Heart left ventricle (tissue), 16 donors: ENCODE measurements at regions not wholly inside any gene's neighbourhood (a gene's known extent, or its start where the extent isn't known, plus 50 kb on each side); places are given as distances from the start of the nearest gene placed in this dataset.

ENCODE experiments used
- ATAC-seq, 4 donors: fragments of 200-7000 bp; cut with Tn5 transposase; one replicate each; pipeline ENCODE4 v1.9.1; 2020 to 2022; ENCODE audit warnings: moderate library complexity in 4 of 4, mild to moderate bottlenecking in 3 of 4, moderate number of reproducible peaks in 1 of 4
- DNase-seq, 5 donors: peaks; one replicate each; pipeline ENCODE4 v3.0.0-alpha.2; 2020
- H3K27ac ChIP-seq, 12 donors: fragments of 200-600 bp; sonication (generic) in 4 of 12; one replicate each; pipeline versions ENCODE4 v1.5.0 to v1.8.0; 2016 to 2022; ENCODE audit warnings: mild to moderate bottlenecking in 2 of 12
- H3K27me3 ChIP-seq, 9 donors: fragments of 200-600 bp; sonication (generic) in 2 of 9; one replicate each; pipeline versions ENCODE4 v1.5.1 to v1.8.0; 2016 to 2022; ENCODE audit warnings: mild to moderate bottlenecking in 3 of 9
- H3K36me3 ChIP-seq, 9 donors: fragments of 200-600 bp; sonication (generic) in 2 of 9; one replicate each; pipeline versions ENCODE4 v1.5.0 to v1.8.0; 2018 to 2022; ENCODE audit warnings: mild to moderate bottlenecking in 2 of 9
- H3K4me1 ChIP-seq, 12 donors: fragments of 200-600 bp; sonication (generic) in 4 of 12; one replicate each; pipeline versions ENCODE4 v1.5.0 to v1.8.0; 2016 to 2022; ENCODE audit warnings: mild to moderate bottlenecking in 3 of 12
- H3K4me3 ChIP-seq, 12 donors: fragments of 200-600 bp; sonication (generic) in 4 of 12; one replicate each; pipeline versions ENCODE4 v1.5.0 to v1.8.0; 2017 to 2022; ENCODE audit warnings: mild to moderate bottlenecking in 9 of 12, moderate library complexity in 4 of 12
- H3K9me3 ChIP-seq, 12 donors: fragments of 200-600 bp; sonication (generic) in 4 of 12; one replicate each; pipeline versions ENCODE4 v1.5.0 to v1.8.0; 2016 to 2022; ENCODE audit warnings: mild to moderate bottlenecking in 1 of 12
- CTCF ChIP-seq, 12 donors: fragments of 200-600 bp; sonication (generic) in 4 of 12; IDR thresholded peaks; one replicate each; pipeline versions ENCODE4 v1.5.0 to v1.8.0; 2018 to 2022; ENCODE audit warnings: antibody characterized with exemption in 12 of 12, mild to moderate bottlenecking in 5 of 12
- POLR2A ChIP-seq, 2 donors: fragments of 450-650 bp; IDR thresholded peaks; one replicate each; pipeline ENCODE4 v1.6.1; 2017; ENCODE audit warnings: antibody characterized with exemption in 2 of 2, mild to moderate bottlenecking in 2 of 2, moderate library complexity in 2 of 2
- WGBS, 4 donors: extraction: QIAGEN DNeasy Blood & Tissue Kit in 2 of 4; methylation state at CpG; one replicate each; pipeline versions ENCODE4 v1.1.5 to v1.1.7; 2013 to 2018; 5-methylcytosine and 5-hydroxymethylcytosine counted together
- intact Hi-C, 10 donors: fragments of 100-400 bp; cut with DNase I; formaldehyde crosslinking; loops; one replicate each; pipeline versions ENCODE4 v1.11.1 to v1.14.2; 2022
- donor health status: ischemic (EF 13 %, LVEDD 7.1; RV severe dilation, severe dysfunction).
- donor health status: healthy with polysubstance abuse.
- donor health status: DM: no; HTN: yes; CAD: no.
- donor health status: DM: no; HTN: no; CAD: no.
- donor health status: ischemic (EF 25% LVEDD 6.9; RV normal size, moderate dysfunction).
- donor health status: ischemic (EF 25% LVEDD 5.7; RV mildly dilated, moderate dysfunction).
- donor health status: healthy.
- donor health status: DM: yes; HTN: yes; CAD: no.
- donor health status: ischemic (EF 35%, LVEDD 5.7; RV mildly dilated, moderate dysfunction).
- donor health status: nonischemic (EF 11% LVEDD 7.7; RV severe dilation, severe dysfunction).
- donor health status: DM: yes; HTN: yes; CAD: no.
- donor health status: PGD.
- donor health status: ischemic (EF 29% LVEDD 5.4; RV normal size, mild dysfunction).
- donor health status: nonischemic (EF 23%, LVEDD 6.1; RV moderate dilation, normal function).

DNA sequence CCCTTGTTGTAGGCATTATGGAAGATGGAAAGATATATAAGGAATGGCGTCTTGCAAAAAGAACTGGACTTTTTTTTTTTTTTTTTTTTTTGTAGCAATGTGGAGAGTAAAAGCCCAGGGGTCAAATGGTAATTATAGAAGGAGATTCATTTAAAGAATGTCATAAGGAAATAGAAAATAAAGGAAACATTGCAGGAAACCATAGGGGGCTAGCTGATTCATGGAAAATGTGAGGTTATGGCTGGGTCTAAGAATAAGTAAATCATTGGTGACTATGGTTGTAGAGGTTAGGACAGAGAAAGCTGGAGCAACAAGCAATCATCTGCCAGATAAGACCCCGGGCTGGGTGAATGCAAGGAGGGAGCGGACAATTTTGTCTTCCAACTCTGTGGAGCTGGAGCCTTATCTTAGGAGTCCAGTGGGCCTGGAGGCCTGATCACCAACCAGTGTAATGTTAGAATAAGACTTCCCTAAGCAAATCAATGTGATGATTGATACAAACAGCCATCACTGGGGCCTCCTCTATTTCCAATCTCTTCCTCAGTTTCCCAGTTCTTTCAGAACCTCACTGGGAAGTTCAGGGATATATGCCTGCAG lies 201.2 kb upstream of the TNP1 start:
- 82 to 89% (median 87%) methylated on average over 3 of the region's 3 CpGs for WGBS, 4 donors
- no peaks in the 10 kb centered on the region for H3K36me3 ChIP-seq
- peaks cover 0 to 31% (median 8%) of the 10 kb centered on the region in 12 donors for H3K4me1 ChIP-seq
- no peaks in the 10 kb centered on the region for H3K27me3 ChIP-seq
- no peak overlapping the region for H3K27ac ChIP-seq
- ATAC-seq (no peak), DNase-seq (no peak)
- no peak overlapping the region for H3K4me3 ChIP-seq
- H3K9me3 ChIP-seq: no peaks in the 10 kb centered on the region
- intact Hi-C loops: loop anchor here in 4 of 10 donors (5.0 to 10.0 kb wide), 3 partner anchors 206 to 366 kb away; partner anchors contain the start of gene IGFBP5 (in 3 of the 4)
- TF ChIP-seq POLR2A (IDR thresholded peaks at IDR 0.05): no peak
- TF ChIP-seq CTCF (IDR thresholded peaks at IDR 0.05): no peak

GRCh38 chr2:217060516-217060915 lies 200.7 kb upstream of the TNP1 start:
- WGBS, 4 donors: 88 to 100% (median 98%) methylated on average over 2 of the region's 2 CpGs
- ATAC-seq (no peak), DNase-seq (no peak)
- peaks cover 0 to 31% (median 8%) of the 10 kb centered on the region in 12 donors for H3K4me1 ChIP-seq
- H3K27ac ChIP-seq: peak overlapping the region in 1 of 12 donors; percentile 43
- H3K27me3 ChIP-seq: no peaks in the 10 kb centered on the region
- intact Hi-C loops: loop anchor here in 4 of 10 donors (5.0 to 10.0 kb wide), 3 partner anchors 206 to 366 kb away; partner anchors contain the start of gene IGFBP5 (in 3 of the 4)
- TF ChIP-seq POLR2A (IDR thresholded peaks at IDR 0.05) (no peak), CTCF (IDR thresholded peaks at IDR 0.05) (no peak)
- no peak overlapping the region for H3K4me3 ChIP-seq
- H3K9me3 ChIP-seq: no peaks in the 10 kb centered on the region
- no peaks in the 10 kb centered on the region for H3K36me3 ChIP-seq

DNA sequence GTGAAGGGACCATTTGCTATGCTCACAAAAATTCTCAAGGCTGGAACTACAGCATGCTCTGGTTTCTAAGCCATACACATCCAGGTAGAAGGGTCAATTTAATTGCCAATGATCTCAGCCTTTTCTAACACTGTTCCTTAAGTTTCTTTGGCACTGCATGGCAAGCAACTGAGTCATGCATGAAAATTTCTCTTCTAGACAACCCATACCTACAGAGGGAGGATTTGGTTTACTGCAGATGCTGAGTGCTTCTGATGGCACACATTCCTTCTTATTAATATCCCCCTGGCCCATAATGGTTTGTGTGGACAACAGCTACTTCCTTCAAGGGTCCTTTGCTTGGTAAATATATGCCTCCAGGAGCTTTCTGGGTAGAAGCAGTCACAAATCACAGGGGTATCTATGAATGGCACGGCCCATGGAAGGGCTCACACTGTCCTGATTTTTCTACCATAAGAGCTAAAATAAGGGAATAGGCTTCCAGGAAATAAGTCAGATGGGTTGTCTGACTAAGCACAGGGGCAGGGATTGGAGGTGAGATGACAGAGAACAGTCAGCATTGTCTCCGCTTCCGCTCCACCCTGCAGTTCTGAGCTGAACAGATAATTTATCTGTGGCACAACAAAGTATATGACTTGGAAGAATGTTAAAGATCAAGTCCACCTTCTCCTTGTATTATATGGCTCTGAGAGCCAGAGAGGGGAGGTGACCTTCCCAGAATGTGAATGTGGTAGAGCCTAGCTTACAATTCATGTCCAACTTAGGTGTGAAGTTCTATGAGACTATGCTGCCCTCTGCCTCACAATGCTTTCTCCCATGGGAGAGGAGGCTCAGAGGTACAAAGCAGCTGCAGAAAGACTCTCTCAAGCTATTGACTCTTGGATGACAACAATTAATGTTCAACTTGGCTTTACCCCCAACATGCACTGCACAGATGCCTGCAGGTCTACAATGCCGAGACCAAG lies 199.2 kb upstream of the TNP1 start:
- Histone ChIP-seq H3K27ac (peak overlapping the region in 4 of 12 donors; percentile 17 to 46 (median 30)), H3K36me3 (no peaks in the 10 kb centered on the region), H3K4me1 (peaks cover 0 to 31% (median 10%) of the 10 kb centered on the region in 12 donors), H3K27me3 (no peaks in the 10 kb centered on the region), H3K9me3 (no peaks in the 10 kb centered on the region), H3K4me3 (no peak overlapping the region)
- intact Hi-C loops: loop anchor here in 5 of 10 donors (5.0 to 10.0 kb wide), 2 partner anchors 362 to 364 kb away; partner anchors contain the start of gene IGFBP5 (in 5 of the 5)
- ATAC-seq: peak in 3 of 4 donors; percentile 41 to 62 (median 61)
- TF ChIP-seq CTCF (IDR thresholded peaks at IDR 0.05): peak in 3 of 12 donors; percentile 5 to 33 (median 25)
- TF ChIP-seq POLR2A (IDR thresholded peaks at IDR 0.05): no peak
- no peak for DNase-seq
- 82 to 94% (median 91%) methylated on average over 4 of the region's 4 CpGs for WGBS, 4 donors

DNA sequence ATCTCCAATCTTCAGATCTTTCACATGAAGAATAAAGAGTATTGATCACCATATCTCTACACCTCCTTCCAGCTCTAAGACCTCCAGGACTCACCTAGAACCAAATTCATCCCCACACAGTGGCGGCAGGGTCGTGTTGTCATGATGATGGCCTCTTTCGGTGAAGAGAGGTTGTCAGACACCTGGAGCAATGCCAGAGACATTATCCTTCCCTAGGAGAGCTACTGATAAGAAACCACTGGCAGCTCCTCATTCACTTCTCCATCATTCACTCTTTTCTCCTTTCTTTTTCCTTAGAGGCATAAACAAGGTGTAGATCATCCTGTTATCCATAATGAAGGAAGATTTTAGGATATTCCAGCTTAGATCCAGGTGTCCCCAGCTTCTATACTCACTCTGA lies 197.9 kb upstream of the TNP1 start:
- peaks cover 0 to 39% (median 20%) of the 10 kb centered on the region in 12 donors for H3K4me1 ChIP-seq
- ATAC-seq (no peak), DNase-seq (no peak)
- no peak overlapping the region for H3K27ac ChIP-seq
- TF ChIP-seq POLR2A (IDR thresholded peaks at IDR 0.05) (no peak), CTCF (IDR thresholded peaks at IDR 0.05) (no peak)
- intact Hi-C loops: loop anchor here in 5 of 10 donors (5.0 to 10.0 kb wide), 2 partner anchors 360 to 363 kb away; partner anchors contain the start of gene IGFBP5 (in 5 of the 5)
- WGBS, 4 donors: 81 to 91% (median 85%) methylated on average over 3 of the region's 3 CpGs
- no peak overlapping the region for H3K4me3 ChIP-seq
- no peaks in the 10 kb centered on the region for H3K36me3 ChIP-seq
- H3K9me3 ChIP-seq: no peaks in the 10 kb centered on the region
- H3K27me3 ChIP-seq: no peaks in the 10 kb centered on the region
